HCT116 (cell line): ENCODE measurements at regions not wholly inside any gene's neighbourhood (a gene's known extent, or its start where the extent isn't known, plus 50 kb on each side); places are given as distances from the start of the nearest gene placed in this dataset.

Source experiments
- ATAC-seq: fragments of 200-7000 bp; cut with Tn5 transposase; 2 replicates; pipeline ENCODE4 v1.9.1; 2020; ENCODE audit warnings: mild to moderate bottlenecking, moderate library complexity
- BruUV-seq: library from RNA; stranded (reverse); fragments of 400-500 nt; replicated peaks from 2 replicates; lab custom pipeline; 2021; lab: Mats Ljungman, UMichigan
- CTCF ChIA-PET: fragments of 300-600 bp; sonication (Branson Sonifier 250); formaldehyde crosslinking; loops from one replicate; lab custom pipeline; 2021; ENCODE audit warnings: antibody characterized with exemption; lab: Charles Lee
- POLR2A ChIA-PET: fragments of 300-600, 350-600 bp; sonication (Branson Sonifier 250); formaldehyde crosslinking; loops from one replicate; lab custom pipeline; 2021; ENCODE audit warnings: antibody characterized with exemption; lab: Charles Lee
- RAD21 ChIA-PET, 2 experiments: fragments of 300-600 bp; sonication (Branson Sonifier 250); formaldehyde crosslinking; loops; one replicate each; lab custom pipeline; 2023; ENCODE audit warnings: low total read pairs in 2 of 2; ENCODE audit not compliant: uncharacterized antibody in 2 of 2, unreplicated experiment in 2 of 2, low non-redundant PET in 1 of 2; lab: Charles Lee
- DNase-seq: peaks from one replicate; pipeline ENCODE4 v3.0.0-alpha.2; 2010; ENCODE audit warnings: low read depth, low spot score
- H2AFZ ChIP-seq: fragments of 200-600 bp; shearing (Covaris generic), sonication (generic); 2 replicates; pipeline ENCODE4 v1.6.1; 2017; ENCODE audit warnings: low read depth, mixed run types, mixed read lengths, antibody characterized with exemption, low read length; ENCODE audit not compliant: poor library complexity, severe bottlenecking
- H3K27ac ChIP-seq: 2 replicates; pipeline ENCODE4 v1.5.1; 2012; ENCODE audit warnings: low read depth, low read length
- H3K27me3 ChIP-seq: fragments of 200-600 bp; sonication (generic); 2 replicates; pipeline ENCODE4 v1.6.1; 2016; ENCODE audit warnings: mixed run types, low read length, mixed read lengths; ENCODE audit not compliant: insufficient read depth
- H3K36me3 ChIP-seq, 2 experiments: fragments of 200-500 bp in 1 of 2; fragments of 200-600 bp in 1 of 2; sonication (Bioruptor generic) in 1 of 2; sonication (generic) in 1 of 2; 2 replicates each; pipeline versions ENCODE4 v1.5.1 to v1.6.1; 2014 to 2016; ENCODE audit warnings: low read length in 2 of 2, inconsistent platforms in 1 of 2, mixed read lengths in 1 of 2, mixed run types in 1 of 2; ENCODE audit not compliant: insufficient read depth in 2 of 2, control insufficient read depth in 1 of 2
- H3K4me1 ChIP-seq, 2 experiments: fragments of 200-600 bp in 1 of 2; sonication (generic) in 1 of 2; 2 replicates each; pipeline versions ENCODE4 v1.5.1 to v1.6.1; 2012 to 2017; ENCODE audit warnings: low read length in 2 of 2, inconsistent platforms in 1 of 2, mild to moderate bottlenecking in 1 of 2, mixed read lengths in 1 of 2, mixed run types in 1 of 2, moderate library complexity in 1 of 2; ENCODE audit not compliant: insufficient read depth in 2 of 2, control insufficient read depth in 1 of 2
- H3K4me2 ChIP-seq: fragments of 200-600 bp; sonication (generic); 2 replicates; pipeline ENCODE4 v1.6.1; 2017; ENCODE audit warnings: mixed run types, low read length, mixed read lengths
- H3K4me3 ChIP-seq, 2 experiments: fragments of 200-600 bp in 1 of 2; sonication (generic) in 1 of 2; replicated peaks in 1 of 2; 2 replicates each; pipeline ENCODE4 v1.5.1; 2011 to 2016; ENCODE audit warnings: low read length in 2 of 2, control low read depth in 1 of 2, low read depth in 1 of 2, mild to moderate bottlenecking in 1 of 2, mixed read lengths in 1 of 2, mixed run types in 1 of 2
- H3K79me2 ChIP-seq: fragments of 200-600 bp; sonication (generic); 2 replicates; pipeline ENCODE4 v1.6.1; 2017; ENCODE audit warnings: mild to moderate bottlenecking, mixed run types, low read length, moderate library complexity, mixed read lengths; ENCODE audit not compliant: insufficient read depth
- H3K9ac ChIP-seq: fragments of 200-600 bp; sonication (generic); 2 replicates; pipeline ENCODE4 v1.6.1; 2016; ENCODE audit warnings: low read length, mixed read lengths
- H3K9me2 ChIP-seq: fragments of 200-600 bp; sonication (generic), shearing (Covaris generic); 2 replicates; pipeline ENCODE4 v1.6.1; 2017; ENCODE audit warnings: mixed run types, mild to moderate bottlenecking, moderate library complexity; ENCODE audit not compliant: insufficient read depth
- H3K9me3 ChIP-seq, 2 experiments: fragments of 200-500 bp in 1 of 2; fragments of 200-600 bp in 1 of 2; sonication (Bioruptor generic) in 1 of 2; sonication (generic) in 1 of 2; 2 replicates each; pipeline ENCODE4 v1.6.1; 2014 to 2017; ENCODE audit warnings: low read length in 2 of 2, mixed read lengths in 2 of 2, inconsistent platforms in 1 of 2, low read depth in 1 of 2, mild to moderate bottlenecking in 1 of 2, mixed run types in 1 of 2, moderate library complexity in 1 of 2; ENCODE audit not compliant: control insufficient read depth in 1 of 2, insufficient read depth in 1 of 2
- H4K20me1 ChIP-seq: fragments of 200-600 bp; sonication (generic), shearing (Covaris generic); 2 replicates; pipeline ENCODE4 v1.6.1; 2017; ENCODE audit warnings: mixed run types, mild to moderate bottlenecking, moderate library complexity; ENCODE audit not compliant: insufficient read depth
- ATF3 ChIP-seq: IDR thresholded peaks from 2 replicates; pipeline ENCODE4 v1.6.1; 2012
- EZH2 ChIP-seq: fragments of 200-600 bp; sonication (generic); IDR thresholded peaks from 2 replicates; pipeline ENCODE4 v1.6.1; 2017; ENCODE audit warnings: antibody characterized with exemption, mixed run types
- EZH2phosphoT487 ChIP-seq: fragments of 200-600 bp; IDR thresholded peaks from 2 replicates; pipeline ENCODE4 v1.6.1; 2018; ENCODE audit warnings: antibody characterized with exemption, borderline replicate concordance
- FOSL1 ChIP-seq: IDR thresholded peaks from 2 replicates; pipeline ENCODE4 v1.6.1; 2012; ENCODE audit warnings: low read depth
- JUND ChIP-seq: IDR thresholded peaks from 2 replicates; pipeline ENCODE4 v1.6.1; 2012
- POLR2A ChIP-seq: IDR thresholded peaks from 2 replicates; pipeline ENCODE4 v1.7.0; 2011; ENCODE audit warnings: borderline replicate concordance; ENCODE audit not compliant: insufficient read depth, insufficient read length; ENCODE audit errors: extremely low read depth
- RAD21 ChIP-seq: IDR thresholded peaks from 2 replicates; pipeline ENCODE4 v1.6.1; 2012; ENCODE audit warnings: low read depth, mild to moderate bottlenecking
- REST ChIP-seq: IDR thresholded peaks from 2 replicates; pipeline ENCODE4 v1.6.1; 2012; ENCODE audit warnings: low read depth
- SIN3A ChIP-seq: IDR thresholded peaks from 2 replicates; pipeline ENCODE4 v1.6.1; 2012; ENCODE audit warnings: low read depth
- SRF ChIP-seq: IDR thresholded peaks from 2 replicates; pipeline ENCODE4 v1.6.1; 2012; ENCODE audit warnings: low read depth
- YY1 ChIP-seq: IDR thresholded peaks from 2 replicates; pipeline ENCODE4 v1.6.1; 2011; ENCODE audit warnings: low read length, low read depth, moderate library complexity, mild to moderate bottlenecking; ENCODE audit not compliant: insufficient replicate concordance; ENCODE audit errors: extremely low read depth
- ZNF274 ChIP-seq: fragments of 200-500 bp; sonication (Bioruptor generic); IDR thresholded peaks from 2 replicates; pipeline ENCODE4 v1.6.1; 2014; ENCODE audit warnings: mild to moderate bottlenecking, low read depth, low read length, inconsistent platforms
- intact Hi-C: fragments of 100-400 bp; cut with micrococcal nuclease; formaldehyde crosslinking; loops from 2 replicates; pipeline ENCODE4 v1.10.0; 2022

DNA sequence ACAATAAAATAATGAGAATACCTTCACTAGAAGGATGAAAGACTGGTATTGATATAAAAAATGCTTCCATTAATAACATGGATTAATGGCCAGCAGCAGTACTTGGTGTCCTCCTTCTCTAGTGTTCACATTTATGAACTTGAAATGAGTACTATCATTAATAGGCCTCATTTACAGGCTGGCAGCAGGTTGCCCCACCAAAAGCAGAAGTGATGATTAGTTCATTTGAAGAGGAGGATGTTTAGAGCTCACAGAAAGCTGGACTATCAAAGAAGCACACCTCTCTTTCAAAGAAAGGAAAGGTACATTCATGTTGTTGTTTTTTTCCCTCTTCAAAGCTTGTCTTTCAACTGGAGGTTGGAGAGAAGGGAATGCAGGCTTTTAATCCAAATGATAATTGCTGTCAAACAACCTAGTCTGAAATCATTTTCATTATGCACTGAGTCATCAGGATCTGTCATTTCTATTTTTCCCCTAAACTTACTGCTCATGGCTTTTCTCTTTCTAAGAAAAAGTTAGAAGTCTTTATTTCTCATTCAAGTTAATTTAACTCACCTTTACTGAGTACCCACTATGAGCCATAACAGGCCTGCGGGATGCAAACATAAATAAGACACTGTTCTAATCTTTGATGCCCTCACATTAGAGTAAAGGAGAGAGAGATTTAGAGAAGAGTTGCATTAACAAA, 157.9 kb upstream of the GRIP1 start:
- no peak overlapping the region for H3K4me2 ChIP-seq
- H3K9me2 ChIP-seq: no peaks in the 10 kb centered on the region
- H4K20me1 ChIP-seq: no peaks in the 10 kb centered on the region
- no peaks in the 10 kb centered on the region for H3K4me1 ChIP-seq
- TF ChIP-seq ZNF274 (no peak), FOSL1 (no peak), ATF3 (no peak), SIN3A (no peak), RAD21 (no peak), JUND (no peak), REST (no peak), SRF (no peak), EZH2 (no peak), POLR2A (no peak), EZH2phosphoT487 (no peak), YY1 (no peak)
- ATAC-seq (no peak), DNase-seq (no peak)
- H3K9ac ChIP-seq: no peak overlapping the region
- no TSS peak for BruUV-seq
- H3K4me3 ChIP-seq: no peak overlapping the region
- no peak overlapping the region for H2AFZ ChIP-seq
- ChIA-PET POLR2A (no interaction called here), RAD21 (no interaction called here), CTCF (no interaction called here)
- H3K27ac ChIP-seq: no peak overlapping the region
- no peaks in the 10 kb centered on the region for H3K79me2 ChIP-seq
- H3K9me3 ChIP-seq: no peaks in the 10 kb centered on the region
- no peaks in the 10 kb centered on the region for H3K36me3 ChIP-seq
- peaks cover 32% of the 10 kb centered on the region; the same call in 1 of the 2 replicates for H3K27me3 ChIP-seq
- intact Hi-C loops: no loop called here
